ENCODE measurements at regions not wholly inside any gene's neighbourhood (a gene's known extent, or its start where the extent isn't known, plus 50 kb on each side); places are given as distances from the start of the nearest gene placed in this dataset.

- TF ChIP-seq CTCF (IDR thresholded peaks at IDR 0.05) (no peak), ZFX (IDR thresholded peaks at IDR 0.05; ENCODE audit: borderline replicate concordance) (no peak)
Measured at GRCh38 chr14:97944380-97944779, 1147.2 kb downstream of the VRK1 start.
